NCI-H1694 treated with DMSO at 0.1 percent for 48 hours (cell line): ENCODE measurements at regions not wholly inside any gene's neighbourhood (a gene's known extent, or its start where the extent isn't known, plus 50 kb on each side); places are given as distances from the start of the nearest gene placed in this dataset.

ENCODE experiments used
- DNase-seq: peaks from one replicate; lab custom pipeline; 2025; lab: John Stamatoyannopoulos, UW

- no peak for DNase-seq
These were observed 145.0 kb downstream of the BTG1 start for GRCh38 chr12:92000597-92000996.

GRCh38 chr12:91999823-92000222 is 145.8 kb downstream of the BTG1 start:
- no peak for DNase-seq

GRCh38 chr12:91998316-91998715 is 147.3 kb downstream of the BTG1 start:
- DNase-seq, result no peak

- peak; percentile 9 for DNase-seq
These were observed 151.3 kb downstream of the BTG1 start for GRCh38 chr12:91994208-91994797.

- no peak for DNase-seq
These were observed 152.2 kb downstream of the BTG1 start for GRCh38 chr12:91993287-91994017.

- no peak for DNase-seq
These were observed 154.1 kb downstream of the BTG1 start for GRCh38 chr12:91991399-91992187.

- no peak for DNase-seq
These were observed 155.1 kb downstream of the BTG1 start for GRCh38 chr12:91990525-91990924.

- DNase-seq, result no peak
These were observed 156.5 kb downstream of the BTG1 start for GRCh38 chr12:91989143-91989542.

GRCh38 chr12:91988086-91988923 is 157.3 kb downstream of the BTG1 start:
- DNase-seq, result no peak

- no peak for DNase-seq
These were observed 159.6 kb downstream of the BTG1 start for GRCh38 chr12:91986084-91986483.

GRCh38 chr12:91985002-91985787 is 160.5 kb downstream of the BTG1 start:
- no peak for DNase-seq

GRCh38 chr12:91984556-91984955 is 161.1 kb downstream of the BTG1 start:
- no peak for DNase-seq

GRCh38 chr12:91983935-91984334 is 161.7 kb downstream of the BTG1 start:
- no peak for DNase-seq

- no peak for DNase-seq
These were observed 162.7 kb downstream of the BTG1 start for GRCh38 chr12:91982946-91983345.

GRCh38 chr12:91980389-91980821 is 165.2 kb downstream of the BTG1 start:
- DNase-seq, result no peak

- no peak for DNase-seq
These were observed 167.5 kb downstream of the BTG1 start for GRCh38 chr12:91978143-91978542.

GRCh38 chr12:91975891-91976290 is 169.8 kb downstream of the BTG1 start:
- no peak for DNase-seq

GRCh38 chr12:91974541-91975085 is 171.0 kb downstream of the BTG1 start:
- DNase-seq, result no peak

GRCh38 chr12:91973813-91974212 is 171.8 kb downstream of the BTG1 start:
- no peak for DNase-seq

- no peak for DNase-seq
These were observed 172.8 kb downstream of the BTG1 start for GRCh38 chr12:91972896-91973295.

GRCh38 chr12:91968777-91969171 is 176.9 kb downstream of the BTG1 start:
- DNase-seq, result no peak
